ENCODE measurements at regions not wholly inside any gene's neighbourhood (a gene's known extent, or its start where the extent isn't known, plus 50 kb on each side); places are given as distances from the start of the nearest gene placed in this dataset.

- Histone ChIP-seq H3K27ac (ENCODE audit: low read depth, low read length) (no peak overlapping the region), H3K4me2 (ENCODE audit: insufficient read depth, low read length) (no peak overlapping the region), H3K4me3 (ENCODE audit: insufficient read depth, low read length) (no peak overlapping the region), H4K20me1 (ENCODE audit: insufficient read depth, low read length) (no peaks in the 10 kb centered on the region), H3K4me1 (ENCODE audit: insufficient read depth, low read length) (peaks cover 11% of the 10 kb centered on the region), H3K27me3 (ENCODE audit: insufficient read depth, low read length) (no peaks in the 10 kb centered on the region), H3K36me3 (ENCODE audit: insufficient read depth, low read length) (no peaks in the 10 kb centered on the region), H3K79me2 (ENCODE audit: insufficient read depth, low read length) (no peaks in the 10 kb centered on the region), H3K9me3 (ENCODE audit: low read depth, low read length) (no peaks in the 10 kb centered on the region), H2AFZ (ENCODE audit: low read length) (no peak overlapping the region)
- no peak for DNase-seq (ENCODE audit: insufficient read length, low spot score, missing footprints)
- TF ChIP-seq, protein P1, sequence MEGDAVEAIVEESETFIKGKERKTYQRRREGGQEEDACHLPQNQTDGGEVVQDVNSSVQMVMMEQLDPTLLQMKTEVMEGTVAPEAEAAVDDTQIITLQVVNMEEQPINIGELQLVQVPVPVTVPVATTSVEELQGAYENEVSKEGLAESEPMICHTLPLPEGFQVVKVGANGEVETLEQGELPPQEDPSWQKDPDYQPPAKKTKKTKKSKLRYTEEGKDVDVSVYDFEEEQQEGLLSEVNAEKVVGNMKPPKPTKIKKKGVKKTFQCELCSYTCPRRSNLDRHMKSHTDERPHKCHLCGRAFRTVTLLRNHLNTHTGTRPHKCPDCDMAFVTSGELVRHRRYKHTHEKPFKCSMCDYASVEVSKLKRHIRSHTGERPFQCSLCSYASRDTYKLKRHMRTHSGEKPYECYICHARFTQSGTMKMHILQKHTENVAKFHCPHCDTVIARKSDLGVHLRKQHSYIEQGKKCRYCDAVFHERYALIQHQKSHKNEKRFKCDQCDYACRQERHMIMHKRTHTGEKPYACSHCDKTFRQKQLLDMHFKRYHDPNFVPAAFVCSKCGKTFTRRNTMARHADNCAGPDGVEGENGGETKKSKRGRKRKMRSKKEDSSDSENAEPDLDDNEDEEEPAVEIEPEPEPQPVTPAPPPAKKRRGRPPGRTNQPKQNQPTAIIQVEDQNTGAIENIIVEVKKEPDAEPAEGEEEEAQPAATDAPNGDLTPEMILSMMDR (IDR thresholded peaks at IDR 0.05; ENCODE audit: extremely low read depth, low read depth, low read length) = no peak
Measured at GRCh38 chr1:238674316-238674715, 712.1 kb upstream of the CHRM3 start.

DNA sequence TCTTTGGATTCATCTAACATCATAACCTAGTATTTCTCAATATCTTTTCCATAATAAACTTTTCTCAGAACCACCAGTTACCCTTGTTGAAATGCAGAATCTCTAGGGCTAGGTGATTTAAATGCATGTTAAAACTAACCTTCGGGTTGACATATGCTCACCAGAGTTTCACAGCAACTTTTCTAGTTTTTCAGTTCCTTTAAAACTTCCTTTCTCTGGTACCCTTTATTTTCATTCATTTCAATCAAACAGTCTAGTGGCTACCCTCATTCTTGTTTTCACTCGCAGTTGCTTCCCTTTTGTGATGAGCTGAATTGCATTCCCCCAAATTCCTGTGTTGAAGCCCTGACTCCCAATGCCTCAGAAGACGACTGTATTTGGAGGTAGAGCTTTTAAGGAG is 712.8 kb upstream of the CHRM3 start:
- Histone ChIP-seq H3K79me2 (ENCODE audit: insufficient read depth, low read length) (no peaks in the 10 kb centered on the region), H3K4me1 (ENCODE audit: insufficient read depth, low read length) (peaks cover 11% of the 10 kb centered on the region), H2AFZ (ENCODE audit: low read length) (no peak overlapping the region), H3K9me3 (ENCODE audit: low read depth, low read length) (no peaks in the 10 kb centered on the region), H3K36me3 (ENCODE audit: insufficient read depth, low read length) (no peaks in the 10 kb centered on the region), H3K4me2 (ENCODE audit: insufficient read depth, low read length) (no peak overlapping the region), H3K27me3 (ENCODE audit: insufficient read depth, low read length) (no peaks in the 10 kb centered on the region), H3K4me3 (ENCODE audit: insufficient read depth, low read length) (no peak overlapping the region), H3K27ac (ENCODE audit: low read depth, low read length) (no peak overlapping the region), H4K20me1 (ENCODE audit: insufficient read depth, low read length) (no peaks in the 10 kb centered on the region)
- no peak for DNase-seq (ENCODE audit: insufficient read length, low spot score, missing footprints)
- TF ChIP-seq, protein P1 (IDR thresholded peaks at IDR 0.05; ENCODE audit: extremely low read depth, low read depth, low read length) = no peak

DNA sequence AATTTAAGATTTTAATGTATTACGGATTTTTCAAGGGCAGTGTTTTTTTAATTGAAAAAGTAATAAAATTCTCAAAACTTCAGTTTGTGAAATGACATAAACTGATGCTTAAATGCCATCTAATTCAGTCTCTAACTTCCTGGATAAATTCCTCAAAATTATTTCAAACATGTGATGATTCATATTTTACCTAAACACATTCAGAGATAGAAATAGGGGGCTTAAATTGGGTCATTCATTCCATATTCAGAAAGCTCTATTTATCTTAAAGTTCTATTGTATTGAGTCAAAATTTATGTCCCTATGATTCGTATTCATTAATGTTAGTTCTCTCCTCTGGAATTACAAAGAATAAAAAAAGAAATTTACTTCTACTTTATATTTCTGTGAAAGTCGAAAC is 713.6 kb upstream of the CHRM3 start:
- H3K4me1 ChIP-seq (ENCODE audit: insufficient read depth, low read length) = peaks cover 8% of the 10 kb centered on the region
- H2AFZ ChIP-seq (ENCODE audit: low read length) = no peak overlapping the region
- H3K9me3 ChIP-seq (ENCODE audit: low read depth, low read length) = no peaks in the 10 kb centered on the region
- H3K27me3 ChIP-seq (ENCODE audit: insufficient read depth, low read length) = no peaks in the 10 kb centered on the region
- H3K4me3 ChIP-seq (ENCODE audit: insufficient read depth, low read length) = no peak overlapping the region
- DNase-seq (ENCODE audit: insufficient read length, low spot score, missing footprints) = no peak
- H3K79me2 ChIP-seq (ENCODE audit: insufficient read depth, low read length) = no peaks in the 10 kb centered on the region
- H3K36me3 ChIP-seq (ENCODE audit: insufficient read depth, low read length) = no peaks in the 10 kb centered on the region
- no peaks in the 10 kb centered on the region for H4K20me1 ChIP-seq (ENCODE audit: insufficient read depth, low read length)
- H3K27ac ChIP-seq (ENCODE audit: low read depth, low read length) = no peak overlapping the region
- H3K4me2 ChIP-seq (ENCODE audit: insufficient read depth, low read length) = no peak overlapping the region
- TF ChIP-seq, protein P1 (IDR thresholded peaks at IDR 0.05; ENCODE audit: extremely low read depth, low read depth, low read length) = no peak

DNA sequence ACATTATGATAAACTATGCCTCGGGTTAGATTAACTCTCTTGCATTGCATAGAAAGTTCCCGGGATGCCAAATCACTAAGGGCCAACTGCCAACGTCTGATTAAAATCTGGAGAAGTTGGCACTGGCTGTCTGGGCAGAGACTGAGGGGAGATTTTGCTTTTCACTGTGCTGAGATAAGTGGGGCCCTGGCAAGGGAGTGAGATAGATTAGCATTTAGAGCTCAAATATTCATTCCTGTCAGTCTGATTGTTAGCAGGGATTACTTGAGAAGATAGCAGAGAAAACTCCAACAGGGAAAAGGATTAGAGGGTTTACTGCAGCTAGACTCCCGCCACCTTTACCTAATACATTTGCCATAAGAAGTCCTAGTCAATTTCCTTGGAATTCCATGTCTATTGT is 714.1 kb upstream of the CHRM3 start:
- H2AFZ ChIP-seq (ENCODE audit: low read length) = no peak overlapping the region

More for the DNA sequence above, 714.1 kb upstream of the CHRM3 start:
- Histone ChIP-seq H3K9me3 (ENCODE audit: low read depth, low read length) (no peaks in the 10 kb centered on the region), H3K27me3 (ENCODE audit: insufficient read depth, low read length) (no peaks in the 10 kb centered on the region), H3K4me1 (ENCODE audit: insufficient read depth, low read length) (peaks cover 7% of the 10 kb centered on the region), H3K4me3 (ENCODE audit: insufficient read depth, low read length) (no peak overlapping the region), H3K36me3 (ENCODE audit: insufficient read depth, low read length) (no peaks in the 10 kb centered on the region), H3K79me2 (ENCODE audit: insufficient read depth, low read length) (no peaks in the 10 kb centered on the region), H3K27ac (ENCODE audit: low read depth, low read length) (no peak overlapping the region), H3K4me2 (ENCODE audit: insufficient read depth, low read length) (no peak overlapping the region), H4K20me1 (ENCODE audit: insufficient read depth, low read length) (no peaks in the 10 kb centered on the region)
- no peak for DNase-seq (ENCODE audit: insufficient read length, low spot score, missing footprints)
- TF ChIP-seq, protein P1 (IDR thresholded peaks at IDR 0.05; ENCODE audit: extremely low read depth, low read depth, low read length) = no peak
